GM18858 (cell line): ENCODE measurements at regions not wholly inside any gene's neighbourhood (a gene's known extent, or its start where the extent isn't known, plus 50 kb on each side); places are given as distances from the start of the nearest gene placed in this dataset.

ENCODE experiments used
- ATAC-seq: cut with Tn5 transposase; IDR thresholded peaks from one replicate; pipeline ENCODE4 v1.9.1; 2021; ENCODE audit not compliant: unreplicated experiment

DNA sequence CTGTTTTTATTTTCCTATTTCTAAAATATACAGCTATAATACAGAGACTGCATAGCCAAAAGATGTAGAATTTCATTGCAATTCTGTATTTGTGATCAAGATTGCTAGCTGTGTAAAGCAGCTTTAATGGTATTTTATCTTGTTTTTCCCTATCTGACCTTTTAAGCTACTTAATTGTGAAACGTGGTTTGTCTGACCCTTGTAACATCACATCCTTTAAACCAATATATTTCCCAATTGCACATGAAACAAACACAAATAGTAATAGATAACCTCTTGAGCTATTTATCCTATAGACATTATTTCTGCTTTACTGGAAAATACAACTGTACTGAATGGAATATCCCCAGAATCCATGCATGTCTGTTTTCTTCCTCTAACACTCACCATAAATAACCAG is 112.2 kb upstream of the PLPPR4 start:
- no peak for ATAC-seq

DNA sequence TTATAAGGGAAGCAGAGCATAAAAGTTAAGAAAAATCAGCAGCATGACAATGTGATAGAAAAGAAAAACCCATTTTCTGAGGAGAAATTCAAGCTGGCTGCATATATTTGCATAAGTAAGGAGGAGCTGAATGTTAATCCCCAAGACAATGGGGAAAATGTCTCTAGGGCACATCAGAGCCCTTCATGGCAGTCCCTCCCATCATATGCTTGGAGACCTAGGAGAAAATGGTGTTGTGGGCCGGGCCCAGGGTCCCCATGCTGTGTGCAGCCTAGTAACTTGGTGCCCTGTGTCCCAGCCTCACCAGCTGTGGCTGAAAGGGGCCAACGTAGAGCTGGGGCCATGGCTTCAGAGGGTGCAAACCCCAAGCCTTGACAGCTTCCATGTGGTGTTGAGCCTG is 100.6 kb upstream of the PLPPR4 start:
- ATAC-seq: no peak

DNA sequence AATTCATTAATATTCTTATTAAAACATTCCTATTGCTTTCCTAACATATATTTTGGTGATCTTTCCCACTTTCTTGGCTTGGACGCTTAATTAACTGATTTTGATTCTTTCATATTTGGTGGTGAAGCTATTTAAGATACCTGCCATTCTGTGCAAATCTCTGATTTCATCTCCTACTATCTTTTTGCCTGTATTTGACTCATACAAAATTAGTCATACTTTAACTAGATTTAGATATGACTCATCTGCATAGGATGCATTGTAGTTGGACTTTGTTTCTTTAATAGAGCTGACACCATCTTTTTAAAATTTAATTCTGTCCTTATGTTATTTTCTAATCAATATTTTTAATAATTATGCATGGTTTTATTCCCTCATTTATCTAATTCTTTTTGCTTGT is 93.8 kb upstream of the PLPPR4 start:
- peak; percentile 46 for ATAC-seq

DNA sequence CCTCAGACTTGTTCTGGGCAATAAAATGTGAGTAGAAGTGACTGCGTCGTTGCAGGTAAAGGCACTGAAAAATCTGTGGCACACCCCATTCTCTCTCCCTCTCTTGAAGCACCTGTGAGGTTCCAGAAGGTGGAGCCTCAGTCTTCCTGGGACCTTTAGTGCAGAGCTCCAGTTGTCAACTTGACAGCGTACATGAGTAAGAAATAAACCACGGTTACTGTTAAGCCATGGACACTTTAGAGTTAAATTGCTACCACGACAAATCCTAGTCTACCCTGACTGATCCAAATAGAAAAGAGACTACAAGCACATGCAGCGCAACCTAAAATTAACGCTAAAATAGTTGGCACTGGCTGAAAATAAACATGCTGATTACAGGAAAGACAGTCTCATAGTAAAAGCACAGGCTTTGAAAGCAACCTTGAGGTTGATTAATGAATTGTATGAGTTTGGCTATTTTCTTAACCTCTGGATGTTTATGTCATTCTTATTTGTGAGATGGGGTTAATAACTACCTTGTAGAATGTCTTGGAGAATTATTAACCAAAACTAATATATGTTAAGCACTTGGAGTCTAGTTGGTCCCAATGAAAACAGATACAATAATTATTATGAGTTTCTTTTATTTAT is 93.0 kb upstream of the PLPPR4 start:
- ATAC-seq: no peak

DNA sequence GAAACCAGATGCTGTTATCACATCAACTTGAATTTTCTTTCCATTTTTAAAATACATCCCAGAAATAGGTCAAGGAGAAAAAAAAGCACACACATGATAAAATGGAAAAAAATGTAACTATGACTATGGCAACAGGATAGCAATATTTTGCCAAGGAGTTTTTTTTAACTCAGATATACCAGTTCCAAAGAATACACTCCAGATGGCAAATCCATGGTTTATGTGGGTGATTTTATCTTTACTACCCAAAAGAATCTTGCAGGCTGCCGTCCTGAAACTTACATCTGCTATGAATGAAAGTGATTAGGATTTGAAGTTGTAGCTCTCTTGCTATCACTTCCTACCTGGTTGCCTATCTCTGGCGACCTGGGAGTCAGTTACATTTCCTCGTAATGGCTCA is 91.0 kb upstream of the PLPPR4 start:
- no peak for ATAC-seq

DNA sequence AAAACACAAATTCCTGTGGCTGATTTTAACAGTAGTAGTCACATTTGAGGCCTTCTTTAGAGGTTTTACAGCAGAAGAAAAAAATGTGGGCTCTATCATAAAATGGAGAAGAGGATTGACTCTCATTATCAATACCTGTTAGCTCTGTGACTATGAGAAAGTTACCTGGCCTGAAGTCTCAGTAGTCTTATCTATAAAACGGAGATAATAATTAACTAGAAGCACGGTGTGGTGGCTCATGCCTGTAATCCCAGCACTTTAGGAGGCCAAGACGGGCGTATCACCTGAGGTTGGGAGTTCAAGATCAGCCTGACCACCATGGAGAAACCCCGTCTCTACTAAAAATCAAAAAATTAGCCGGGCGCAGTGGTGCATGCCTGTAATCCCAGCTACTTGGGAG is 90.4 kb upstream of the PLPPR4 start:
- ATAC-seq: no peak

DNA sequence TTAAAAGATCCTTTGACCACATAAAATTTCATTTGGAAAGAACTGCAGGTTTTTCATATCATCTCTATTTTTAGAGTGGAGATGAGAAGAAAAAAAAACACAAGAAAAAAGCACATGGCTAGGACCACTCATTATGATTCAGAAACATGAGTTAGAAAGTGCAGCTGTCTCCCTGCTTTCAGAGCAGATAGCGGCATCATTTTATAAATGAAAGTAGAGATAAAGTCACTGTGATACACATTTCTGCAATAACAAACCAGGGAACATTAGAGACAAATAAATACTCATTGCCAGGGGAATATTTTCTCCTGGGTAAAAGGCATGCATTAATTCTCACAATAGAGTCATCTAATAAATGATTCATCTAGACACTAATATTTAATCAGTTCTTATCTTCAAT is 87.5 kb upstream of the PLPPR4 start:
- no peak for ATAC-seq

DNA sequence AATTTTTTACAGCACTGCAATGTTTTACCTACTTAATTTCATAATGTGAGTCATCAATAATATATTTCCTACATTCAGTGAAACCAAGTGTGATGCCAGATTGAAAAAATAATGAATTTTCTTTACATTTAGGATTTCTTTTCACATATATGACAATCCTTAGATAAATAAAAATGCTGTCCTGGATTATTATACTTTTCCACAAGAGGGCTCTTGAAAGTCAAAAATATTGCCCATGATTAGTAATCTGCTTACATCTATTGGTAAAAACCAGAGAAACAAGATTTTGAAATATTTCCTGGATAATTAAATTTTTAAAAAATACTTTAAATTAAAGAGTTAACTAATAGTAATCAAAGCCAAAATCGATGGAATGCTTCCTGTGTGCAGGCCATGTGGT is 86.8 kb upstream of the PLPPR4 start:
- no peak for ATAC-seq

DNA sequence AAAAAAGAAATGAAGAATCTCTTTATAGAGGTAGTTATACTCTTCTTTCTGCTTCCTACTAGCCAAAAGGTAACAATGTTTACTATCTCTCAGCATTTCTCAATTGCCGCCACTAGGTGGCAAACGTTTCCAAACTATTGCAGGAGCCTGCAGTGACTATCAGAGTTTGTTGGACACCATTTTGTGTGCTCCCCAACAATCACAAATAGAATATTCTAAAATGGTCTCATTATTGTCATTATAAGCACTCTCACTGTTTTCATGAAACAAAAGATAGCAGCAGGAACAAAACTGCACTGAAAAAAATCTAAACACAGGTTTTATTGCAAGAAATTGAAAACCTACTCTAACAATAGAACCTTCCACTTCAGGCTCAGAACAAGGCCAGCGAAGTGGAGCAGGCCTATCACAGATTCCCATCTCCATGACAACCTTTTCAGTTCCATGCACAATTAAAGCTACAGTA is 83.9 kb upstream of the PLPPR4 start:
- peak; percentile 99 for ATAC-seq

DNA sequence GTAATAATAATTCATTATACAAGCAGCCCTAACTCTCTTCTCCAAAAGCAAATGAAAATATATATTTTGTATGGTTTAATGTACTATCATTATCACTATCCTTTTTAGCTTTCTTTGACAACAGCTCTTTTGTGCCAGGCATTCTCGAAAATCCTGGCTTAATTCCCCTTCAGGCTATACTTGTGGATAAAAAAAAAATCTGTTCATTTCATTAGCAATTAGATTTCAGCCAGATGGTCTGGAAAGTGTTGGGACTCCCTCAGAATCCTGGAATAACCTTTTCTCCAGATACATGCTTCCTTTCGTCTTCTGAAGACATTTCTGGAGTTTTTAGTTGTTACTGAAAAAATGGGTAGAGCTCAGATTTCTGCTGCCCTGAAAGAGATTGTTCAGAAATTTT is 83.4 kb upstream of the PLPPR4 start:
- no peak for ATAC-seq

DNA sequence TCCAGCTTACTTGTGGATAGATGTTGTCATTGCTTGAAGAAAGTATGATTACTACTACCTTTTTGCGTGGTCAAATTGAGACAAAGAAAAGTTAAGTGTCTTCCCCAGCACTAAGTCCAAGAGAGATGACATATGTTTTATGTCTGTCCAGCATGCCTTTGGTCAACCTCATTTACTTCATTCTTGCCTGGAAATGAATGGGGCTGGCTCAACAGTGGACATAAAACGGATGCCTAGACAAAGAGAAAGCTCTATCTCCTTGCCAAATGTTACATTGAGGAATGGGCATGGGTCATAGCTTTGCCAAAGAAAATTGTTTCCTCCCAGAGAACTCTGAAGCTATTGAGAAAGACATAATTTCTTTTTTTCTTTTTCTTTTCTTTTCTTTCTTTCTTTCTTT is 82.4 kb upstream of the PLPPR4 start:
- ATAC-seq: no peak

DNA sequence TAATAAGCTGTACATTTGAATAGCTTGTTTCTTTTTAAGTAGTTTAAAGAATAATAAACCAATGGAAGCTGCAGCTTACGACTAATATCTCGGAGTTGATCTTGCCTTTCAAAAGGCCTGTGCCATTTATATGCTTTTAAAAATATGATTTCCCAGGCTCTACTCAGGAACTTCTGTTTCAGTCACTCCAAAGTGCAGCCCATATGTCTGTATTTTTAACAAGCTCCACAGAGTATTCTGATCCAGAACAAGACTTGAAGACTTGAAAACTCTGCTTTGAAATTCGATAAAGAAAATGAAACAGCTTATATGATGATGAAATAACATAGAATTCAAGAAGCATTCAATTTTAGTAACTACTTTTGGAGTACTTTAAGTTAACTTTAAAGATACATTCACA is 79.1 kb upstream of the PLPPR4 start:
- ATAC-seq: no peak

DNA sequence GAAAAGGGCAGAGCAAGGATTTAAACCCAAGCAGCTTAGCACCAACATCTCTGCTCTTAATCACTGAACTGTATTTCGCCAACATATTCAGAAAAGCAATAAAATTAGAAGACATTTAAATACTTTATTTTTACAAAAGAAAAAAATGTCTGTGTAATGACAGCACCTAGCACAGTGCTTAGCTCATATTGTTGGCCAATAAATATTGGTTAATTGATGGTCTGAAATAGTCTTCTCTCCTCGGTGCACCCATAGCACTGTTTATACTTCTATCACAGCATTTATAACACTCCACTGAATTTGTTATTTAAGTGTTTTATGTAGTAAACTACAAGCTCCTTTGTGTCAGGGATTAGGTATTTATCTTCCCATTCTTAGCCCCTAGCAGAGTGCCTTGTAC is 70.9 kb upstream of the PLPPR4 start:
- no peak for ATAC-seq

DNA sequence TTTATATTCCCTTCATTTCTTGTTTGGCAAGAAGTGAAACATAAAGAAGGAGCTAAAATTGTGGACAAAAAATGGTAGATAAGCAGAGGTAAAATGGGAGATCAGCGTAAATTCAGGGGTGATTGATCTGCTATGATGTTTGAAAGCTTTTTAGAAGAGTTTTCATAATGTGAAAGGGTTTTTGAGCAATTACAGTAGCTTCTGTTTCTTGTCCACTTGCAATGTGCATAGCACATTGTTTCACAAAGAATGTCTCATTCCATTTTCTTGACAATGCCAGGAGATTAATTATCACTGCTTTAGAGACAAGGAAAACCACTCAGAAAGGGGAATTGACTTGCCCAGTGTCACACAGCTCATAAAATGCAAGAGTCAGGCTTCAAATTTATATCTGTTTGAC is 65.9 kb upstream of the PLPPR4 start:
- no peak for ATAC-seq

DNA sequence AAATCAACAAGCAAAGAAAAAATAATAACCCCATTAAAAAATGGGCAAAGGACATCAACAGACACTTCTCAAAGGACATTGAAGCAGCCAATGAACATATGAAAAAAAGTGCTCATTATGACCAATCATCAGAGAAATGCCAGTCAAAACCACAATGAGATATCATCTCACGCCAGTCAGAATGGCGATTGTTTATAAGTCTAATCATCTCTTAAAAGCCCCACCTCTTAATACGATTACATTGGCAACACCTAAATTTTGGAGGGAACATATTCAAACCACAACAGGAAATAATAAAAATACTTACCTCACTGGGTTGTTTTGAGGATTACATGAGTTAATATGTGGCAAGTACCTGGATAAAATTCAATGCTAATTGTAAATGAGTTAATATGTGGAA is 57.1 kb upstream of the PLPPR4 start:
- no peak for ATAC-seq
